IPS-18a (cell line): ENCODE measurements at regions not wholly inside any gene's neighbourhood (a gene's known extent, or its start where the extent isn't known, plus 50 kb on each side); places are given as distances from the start of the nearest gene placed in this dataset.
"Not testable (repeated sequence)": the region's sequence is repeated elsewhere in the genome, so short reads cannot be mapped to it uniquely, and the experiment has no call there.

Experiments
- H3K27ac ChIP-seq: one replicate; pipeline ENCODE4 v1.5.1; 2013; ENCODE audit warnings: low read length
- H3K27me3 ChIP-seq: one replicate; pipeline ENCODE4 v1.6.1; 2013; ENCODE audit warnings: mild to moderate bottlenecking, low read length; ENCODE audit not compliant: control insufficient read depth, insufficient read depth
- H3K36me3 ChIP-seq: one replicate; pipeline ENCODE4 v1.6.1; 2013; ENCODE audit warnings: low read depth, low read length; ENCODE audit not compliant: control insufficient read depth
- H3K4me1 ChIP-seq: one replicate; pipeline ENCODE4 v1.6.1; 2013; ENCODE audit warnings: low read depth, low read length; ENCODE audit not compliant: control insufficient read depth
- H3K4me3 ChIP-seq: one replicate; pipeline ENCODE4 v1.5.1; 2013; ENCODE audit warnings: low read length
- H3K9ac ChIP-seq: one replicate; pipeline ENCODE4 v1.6.1; 2013; ENCODE audit warnings: mild to moderate bottlenecking, low read length, moderate library complexity
- H3K9me3 ChIP-seq: one replicate; pipeline ENCODE4 v1.6.1; 2013; ENCODE audit warnings: low read depth, low read length; ENCODE audit not compliant: control insufficient read depth

- H3K36me3 ChIP-seq = no peaks in the 10 kb centered on the region
These were observed 404.7 kb upstream of the PPP2R3A start for GRCh38 chr3:135560847-135561246.

GRCh38 chr3:135564696-135565095 is 400.8 kb upstream of the PPP2R3A start:
- no peaks in the 10 kb centered on the region for H3K9me3 ChIP-seq
- no peak overlapping the region for H3K9ac ChIP-seq
- no peaks in the 10 kb centered on the region for H3K4me1 ChIP-seq
- no peak overlapping the region for H3K27ac ChIP-seq
- H3K4me3 ChIP-seq = no peak overlapping the region
- H3K36me3 ChIP-seq = no peaks in the 10 kb centered on the region
- no peaks in the 10 kb centered on the region for H3K27me3 ChIP-seq

More at GRCh38 chr3:135560847-135561246, 404.7 kb upstream of the PPP2R3A start:
- Histone ChIP-seq H3K9me3 (no peaks in the 10 kb centered on the region), H3K27ac (no peak overlapping the region), H3K9ac (no peak overlapping the region), H3K4me3 (no peak overlapping the region), H3K4me1 (no peaks in the 10 kb centered on the region), H3K27me3 (no peaks in the 10 kb centered on the region)

GRCh38 chr3:135565546-135565945 is 400.0 kb upstream of the PPP2R3A start:
- no peaks in the 10 kb centered on the region for H3K36me3 ChIP-seq
- H3K4me3 ChIP-seq = no peak overlapping the region
- no peaks in the 10 kb centered on the region for H3K27me3 ChIP-seq
- H3K4me1 ChIP-seq = no peaks in the 10 kb centered on the region
- no peak overlapping the region for H3K9ac ChIP-seq
- H3K27ac ChIP-seq = no peak overlapping the region
- H3K9me3 ChIP-seq = no peaks in the 10 kb centered on the region

GRCh38 chr3:135567223-135567622 is 398.3 kb upstream of the PPP2R3A start:
- no peaks in the 10 kb centered on the region for H3K36me3 ChIP-seq
- H3K9me3 ChIP-seq = no peaks in the 10 kb centered on the region
- no peak overlapping the region for H3K4me3 ChIP-seq
- no peak overlapping the region for H3K9ac ChIP-seq
- H3K27ac ChIP-seq = no peak overlapping the region
- no peaks in the 10 kb centered on the region for H3K4me1 ChIP-seq
- H3K27me3 ChIP-seq = no peaks in the 10 kb centered on the region

GRCh38 chr3:135576751-135577150 is 388.8 kb upstream of the PPP2R3A start:
- Histone ChIP-seq H3K4me3 (no peak overlapping the region), H3K36me3 (no peaks in the 10 kb centered on the region), H3K9ac (no peak overlapping the region), H3K9me3 (no peaks in the 10 kb centered on the region), H3K27me3 (no peaks in the 10 kb centered on the region), H3K4me1 (no peaks in the 10 kb centered on the region), H3K27ac (no peak overlapping the region)

GRCh38 chr3:135581806-135582205 is 383.7 kb upstream of the PPP2R3A start:
- Histone ChIP-seq H3K36me3 (no peaks in the 10 kb centered on the region), H3K4me1 (peaks cover 2% of the 10 kb centered on the region), H3K4me3 (no peak overlapping the region), H3K27ac (no peak overlapping the region), H3K9ac (no peak overlapping the region), H3K9me3 (no peaks in the 10 kb centered on the region), H3K27me3 (no peaks in the 10 kb centered on the region)

GRCh38 chr3:135582800-135583199 is 382.7 kb upstream of the PPP2R3A start:
- H3K36me3 ChIP-seq = no peaks in the 10 kb centered on the region
- H3K4me3 ChIP-seq = no peak overlapping the region
- H3K9ac ChIP-seq = no peak overlapping the region
- H3K9me3 ChIP-seq = no peaks in the 10 kb centered on the region
- H3K27ac ChIP-seq = no peak overlapping the region
- no peaks in the 10 kb centered on the region for H3K27me3 ChIP-seq
- peaks cover 2% of the 10 kb centered on the region for H3K4me1 ChIP-seq

- Histone ChIP-seq H3K36me3 (no peaks in the 10 kb centered on the region), H3K27me3 (no peaks in the 10 kb centered on the region), H3K4me3 (no peak overlapping the region), H3K27ac (no peak overlapping the region), H3K9ac (no peak overlapping the region), H3K4me1 (peaks cover 13% of the 10 kb centered on the region), H3K9me3 (no peaks in the 10 kb centered on the region)
These were observed 369.0 kb upstream of the PPP2R3A start for GRCh38 chr3:135596563-135596962.

- Histone ChIP-seq H3K36me3 (no peaks in the 10 kb centered on the region), H3K9ac (no peak overlapping the region), H3K9me3 (no peaks in the 10 kb centered on the region), H3K4me3 (no peak overlapping the region), H3K4me1 (peaks cover 13% of the 10 kb centered on the region), H3K27me3 (no peaks in the 10 kb centered on the region), H3K27ac (no peak overlapping the region)
These were observed 367.7 kb upstream of the PPP2R3A start for GRCh38 chr3:135597855-135598254.

- no peaks in the 10 kb centered on the region for H3K9me3 ChIP-seq
- no peak overlapping the region for H3K9ac ChIP-seq
- no peak overlapping the region for H3K4me3 ChIP-seq
- H3K27me3 ChIP-seq = no peaks in the 10 kb centered on the region
- no peak overlapping the region for H3K27ac ChIP-seq
- H3K4me1 ChIP-seq = peaks cover 13% of the 10 kb centered on the region
- no peaks in the 10 kb centered on the region for H3K36me3 ChIP-seq
These were observed 366.9 kb upstream of the PPP2R3A start for GRCh38 chr3:135598597-135598996.

GRCh38 chr3:135604512-135604911 is 361.0 kb upstream of the PPP2R3A start:
- not testable (repeated sequence) for H3K4me3 ChIP-seq, H3K27me3 ChIP-seq, H3K9me3 ChIP-seq, H3K9ac ChIP-seq, H3K36me3 ChIP-seq, H3K27ac ChIP-seq, H3K4me1 ChIP-seq

- H3K36me3 ChIP-seq = no peaks in the 10 kb centered on the region
- no peak overlapping the region for H3K4me3 ChIP-seq
- no peak overlapping the region for H3K27ac ChIP-seq
- H3K9ac ChIP-seq = no peak overlapping the region
- H3K4me1 ChIP-seq = no peaks in the 10 kb centered on the region
- H3K27me3 ChIP-seq = no peaks in the 10 kb centered on the region
- no peaks in the 10 kb centered on the region for H3K9me3 ChIP-seq
These were observed 347.4 kb upstream of the PPP2R3A start for GRCh38 chr3:135618123-135618522.
